ENCODE measurements at regions not wholly inside any gene's neighbourhood (a gene's known extent, or its start where the extent isn't known, plus 50 kb on each side); places are given as distances from the start of the nearest gene placed in this dataset.

DNA sequence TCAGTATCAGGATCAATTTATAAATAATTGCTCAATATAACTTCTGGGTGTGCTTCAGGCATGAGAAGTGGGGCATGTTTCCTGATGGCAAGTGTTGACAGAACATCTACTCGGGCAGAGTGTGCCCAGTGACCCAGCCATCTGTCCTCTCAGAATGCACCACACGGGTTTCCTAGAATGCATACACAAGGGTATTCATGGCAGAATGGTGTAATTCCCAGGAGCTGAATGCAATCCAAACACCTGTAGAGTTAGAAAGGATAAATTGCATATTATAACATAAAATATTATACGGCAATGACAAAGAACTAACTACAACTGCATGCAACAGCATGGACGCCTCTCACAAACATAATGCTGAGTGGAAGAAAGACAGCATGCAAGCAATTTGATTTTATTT is 391.9 kb downstream of the SIPA1L2 start:
- TF ChIP-seq YY1 (IDR thresholded peaks at IDR 0.05; ENCODE audit: insufficient read depth, insufficient read length) (no peak), SUZ12 (IDR thresholded peaks at IDR 0.05; ENCODE audit: extremely low read depth, insufficient read depth, insufficient read length) (no peak)
